GM18511 (cell line): ENCODE measurements at regions not wholly inside any gene's neighbourhood (a gene's known extent, or its start where the extent isn't known, plus 50 kb on each side); places are given as distances from the start of the nearest gene placed in this dataset.

ENCODE experiments used
- ATAC-seq: cut with Tn5 transposase; IDR thresholded peaks from one replicate; pipeline ENCODE4 v1.9.1; 2021; ENCODE audit warnings: mild to moderate bottlenecking, moderate library complexity; ENCODE audit not compliant: unreplicated experiment

DNA sequence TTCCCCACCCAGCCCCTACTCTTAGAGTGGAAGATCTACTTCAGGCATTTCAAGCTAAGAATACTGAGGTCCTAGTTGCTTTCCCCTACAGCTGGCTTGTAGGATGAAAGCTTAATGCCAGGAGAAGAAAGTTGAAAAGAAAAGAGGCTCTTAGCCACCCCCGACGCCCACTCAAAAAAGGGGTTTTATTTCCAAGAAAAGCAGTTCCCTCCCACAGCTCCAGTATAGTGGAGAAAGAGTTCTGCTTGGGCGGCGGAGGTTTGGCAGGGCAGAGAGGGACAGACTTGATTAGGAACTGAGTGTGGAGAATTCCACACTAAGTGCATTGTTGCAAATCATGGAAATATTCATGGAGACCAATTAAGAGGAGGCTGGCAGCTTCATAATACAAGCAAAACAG lies 470.9 kb downstream of the ETS1 start:
- ATAC-seq = no peak

DNA sequence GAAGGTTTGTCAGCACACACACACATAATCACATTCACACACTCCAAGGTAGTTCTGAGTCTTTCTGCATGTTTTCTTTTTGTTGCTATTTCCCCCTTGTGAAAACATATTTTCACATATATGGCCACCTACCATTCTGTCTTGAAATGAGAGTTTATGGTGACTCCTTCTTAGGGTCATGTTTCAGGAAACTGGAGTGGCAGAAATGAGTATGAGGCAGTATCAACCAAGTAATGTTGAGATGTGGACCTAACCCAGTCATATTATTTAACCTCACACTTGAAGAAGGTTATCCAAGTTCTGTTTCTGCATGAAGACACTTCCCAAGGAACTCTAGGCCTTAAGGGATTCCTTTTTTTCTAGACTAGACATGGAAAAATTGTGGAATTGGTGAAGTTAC lies 481.4 kb downstream of the ETS1 start:
- no peak for ATAC-seq

DNA sequence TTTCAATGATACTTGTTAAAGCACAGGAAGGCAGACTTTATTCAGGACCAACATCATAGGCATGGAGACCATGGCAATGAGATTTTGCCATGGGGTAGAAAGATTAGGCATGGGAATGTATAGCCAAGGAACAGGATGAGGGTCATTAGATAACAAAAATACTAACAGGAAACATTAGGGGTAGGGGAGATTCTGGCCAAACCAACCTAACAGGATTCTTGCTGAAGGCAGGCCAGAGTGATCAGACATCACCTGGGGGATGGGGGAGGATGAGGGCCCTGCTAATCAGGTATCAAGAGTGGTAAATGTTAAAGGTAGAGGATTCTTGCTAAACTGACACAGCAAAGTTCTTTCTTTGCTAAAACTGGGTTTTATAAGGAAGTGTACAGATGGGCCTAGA lies 481.8 kb downstream of the ETS1 start:
- ATAC-seq = no peak

- no peak for ATAC-seq
These were observed 484.0 kb downstream of the ETS1 start for GRCh38 chr11:128103278-128103873.

DNA sequence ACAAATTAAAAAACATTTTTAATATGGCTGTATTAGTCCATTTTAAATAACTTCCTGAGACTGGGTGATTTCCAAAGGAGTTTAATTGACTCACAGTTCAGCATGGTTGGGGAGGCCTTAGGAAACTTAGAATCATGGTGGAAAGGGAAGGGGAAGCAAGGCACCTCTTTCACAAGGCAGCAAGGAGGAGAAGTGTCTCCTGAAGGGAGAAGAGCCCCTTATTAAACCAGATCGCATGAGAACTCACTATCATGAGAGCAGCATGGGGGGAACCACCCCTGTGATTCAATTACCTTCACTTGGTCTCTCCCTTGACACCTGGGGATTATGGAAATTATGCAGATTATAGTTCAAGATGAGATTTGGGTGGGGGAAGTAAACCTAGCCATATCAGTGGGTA lies 488.6 kb downstream of the ETS1 start:
- no peak for ATAC-seq

DNA sequence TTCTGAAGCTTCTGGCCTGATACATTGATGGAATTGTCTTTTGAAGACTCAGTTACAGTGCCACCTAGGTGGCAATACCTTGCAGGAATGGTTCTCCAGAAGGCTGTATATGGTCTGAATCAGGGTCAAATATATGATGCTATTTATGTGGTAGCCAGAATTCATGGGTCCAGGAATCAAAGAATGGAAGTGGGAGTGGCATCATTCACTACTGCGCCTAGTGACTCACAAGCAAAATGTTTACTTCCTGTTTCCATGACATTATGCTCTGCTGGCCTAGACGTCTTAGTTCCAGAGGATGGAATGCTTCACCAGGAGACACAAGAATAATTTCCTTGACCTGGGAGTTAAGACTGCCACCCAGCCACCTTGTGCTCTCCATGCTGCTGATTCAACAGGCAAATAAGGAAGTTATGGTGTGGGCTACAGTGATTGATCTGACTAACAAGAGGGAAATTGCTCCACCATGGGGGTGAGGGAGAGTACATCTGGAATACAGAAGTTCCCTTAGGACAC lies 491.8 kb downstream of the ETS1 start:
- no peak for ATAC-seq

- ATAC-seq = no peak
These were observed 493.7 kb downstream of the ETS1 start for GRCh38 chr11:128093689-128094088.

GRCh38 chr11:128089962-128090361 lies 497.4 kb downstream of the ETS1 start:
- no peak for ATAC-seq

- no peak for ATAC-seq
These were observed 500.6 kb downstream of the ETS1 start for GRCh38 chr11:128086794-128087193.

DNA sequence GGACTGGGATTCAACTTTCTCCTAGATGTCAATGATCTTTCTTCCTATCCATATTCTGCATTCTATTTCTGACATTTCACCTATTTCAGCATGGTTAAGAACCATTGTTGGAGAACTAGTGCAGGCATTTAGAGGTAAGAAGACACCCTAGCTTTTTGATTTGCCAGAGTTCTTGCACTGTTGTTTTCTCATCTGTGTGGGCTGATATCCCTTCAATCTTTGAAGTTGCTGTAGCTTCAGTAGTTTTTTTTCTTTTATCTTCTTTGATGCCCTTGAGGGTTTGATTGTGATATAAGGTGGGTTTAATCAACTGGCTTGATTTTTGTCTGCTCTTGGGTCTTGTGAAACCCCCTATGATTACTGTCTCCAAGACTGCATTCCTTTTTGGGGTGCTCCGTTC lies 502.1 kb downstream of the ETS1 start:
- no peak for ATAC-seq

- ATAC-seq = no peak
These were observed 504.8 kb downstream of the ETS1 start for GRCh38 chr11:128082574-128082973.

DNA sequence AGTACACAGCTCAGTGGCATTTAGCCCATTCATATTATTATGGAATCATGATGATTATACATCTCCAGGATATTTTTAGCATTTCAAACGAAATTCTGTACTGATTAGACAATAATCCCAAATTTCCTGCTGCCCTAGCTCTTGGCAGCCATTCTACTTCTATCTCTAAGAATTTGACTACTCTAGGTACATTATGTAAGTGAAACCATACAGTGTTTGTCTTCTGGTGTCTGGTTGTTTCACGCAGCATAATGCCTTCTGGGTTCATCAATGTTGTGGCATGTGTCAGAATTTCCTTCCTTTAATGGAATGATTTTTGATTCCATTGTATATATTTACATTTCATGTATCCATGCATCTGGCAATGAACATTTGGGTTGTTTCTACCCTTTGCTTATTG lies 517.7 kb downstream of the ETS1 start:
- no peak for ATAC-seq

GRCh38 chr11:128067780-128068179 lies 519.6 kb downstream of the ETS1 start:
- ATAC-seq = no peak

- no peak for ATAC-seq
These were observed 521.0 kb downstream of the ETS1 start for GRCh38 chr11:128066399-128066798.

DNA sequence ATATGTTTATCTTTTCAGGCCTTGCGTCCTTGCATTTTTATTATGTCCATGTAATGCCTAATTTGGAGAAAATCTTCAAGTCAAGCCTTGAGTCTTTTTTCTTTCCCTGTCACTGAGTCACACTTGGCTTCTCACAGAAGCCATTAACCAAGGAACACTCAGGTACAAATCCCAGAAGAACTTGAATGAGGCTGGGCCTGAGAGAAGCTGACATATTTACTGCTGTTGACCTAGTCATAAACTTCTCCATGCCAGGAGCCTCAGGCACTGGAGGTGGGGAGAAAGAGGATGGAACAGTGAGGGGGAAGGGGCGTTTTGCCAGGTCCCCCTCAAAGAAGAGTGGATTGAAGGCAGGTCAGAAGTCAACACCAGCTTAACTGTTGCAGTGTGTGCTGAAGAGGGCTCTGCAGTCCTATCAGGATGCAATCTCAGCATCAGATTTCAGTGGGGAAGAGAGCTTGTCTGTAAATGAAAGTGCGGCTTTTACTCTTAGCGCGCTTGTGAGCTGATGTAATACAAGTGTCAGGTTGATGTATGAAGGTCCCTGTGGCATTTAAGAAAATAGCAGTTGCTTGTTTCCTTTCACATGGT lies 526.0 kb downstream of the ETS1 start:
- no peak for ATAC-seq

DNA sequence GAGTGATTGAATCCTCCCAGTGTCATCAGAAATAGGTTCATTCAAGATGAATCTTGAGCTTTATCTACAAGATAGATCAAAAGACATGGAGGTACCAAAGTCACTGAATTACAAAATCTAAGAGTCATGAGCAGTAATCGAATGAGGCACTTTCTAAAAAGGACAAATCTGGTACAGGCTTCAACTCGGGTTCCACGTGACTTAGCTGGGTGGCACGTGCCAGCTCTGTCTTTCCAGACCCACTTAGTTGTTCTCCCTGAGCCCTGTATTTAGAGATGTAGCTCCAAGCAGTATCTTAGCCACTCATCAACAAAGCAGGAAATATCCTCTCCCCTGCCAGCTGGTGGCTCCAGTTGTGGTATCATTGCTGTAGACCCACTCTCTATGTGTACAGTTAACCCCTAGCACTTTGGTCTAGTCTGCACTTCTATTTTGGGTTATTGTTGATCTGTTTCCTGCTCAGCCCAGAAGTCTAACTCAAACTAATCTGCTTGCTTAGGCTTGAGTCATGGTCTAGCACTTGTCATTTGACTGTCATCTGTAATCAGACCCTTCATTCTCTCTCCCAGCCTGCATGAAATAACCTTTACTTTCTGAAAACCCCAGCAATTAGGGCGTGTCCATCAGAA lies 528.7 kb downstream of the ETS1 start:
- no peak for ATAC-seq

DNA sequence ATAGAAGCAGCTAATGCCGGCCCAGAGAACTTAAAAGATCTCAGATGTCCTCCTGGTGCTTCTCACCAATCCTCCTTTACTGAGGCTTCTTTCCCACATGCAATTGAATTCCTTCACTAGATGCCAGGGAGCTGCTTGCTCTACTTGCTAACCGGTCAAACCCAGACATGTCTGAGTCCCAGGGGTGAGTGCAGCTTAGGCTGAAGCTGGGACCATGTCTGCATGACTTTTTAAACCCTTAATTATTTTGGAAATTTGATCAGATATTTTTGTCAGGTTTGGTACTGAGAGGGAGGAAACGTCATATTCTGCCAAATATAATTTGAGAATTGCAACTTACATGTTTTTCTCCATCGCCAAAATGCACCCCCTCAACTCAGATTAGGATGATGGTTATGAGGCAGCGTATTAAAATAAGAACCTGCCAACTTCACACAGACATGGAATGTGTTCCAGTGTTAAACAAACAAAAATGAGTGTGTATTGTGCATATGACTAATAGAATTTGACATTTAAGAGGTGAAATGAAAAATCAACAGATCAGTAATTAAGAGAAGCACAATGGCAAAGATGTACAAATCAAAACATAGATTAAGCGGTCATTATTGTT lies 529.5 kb downstream of the ETS1 start:
- no peak for ATAC-seq

DNA sequence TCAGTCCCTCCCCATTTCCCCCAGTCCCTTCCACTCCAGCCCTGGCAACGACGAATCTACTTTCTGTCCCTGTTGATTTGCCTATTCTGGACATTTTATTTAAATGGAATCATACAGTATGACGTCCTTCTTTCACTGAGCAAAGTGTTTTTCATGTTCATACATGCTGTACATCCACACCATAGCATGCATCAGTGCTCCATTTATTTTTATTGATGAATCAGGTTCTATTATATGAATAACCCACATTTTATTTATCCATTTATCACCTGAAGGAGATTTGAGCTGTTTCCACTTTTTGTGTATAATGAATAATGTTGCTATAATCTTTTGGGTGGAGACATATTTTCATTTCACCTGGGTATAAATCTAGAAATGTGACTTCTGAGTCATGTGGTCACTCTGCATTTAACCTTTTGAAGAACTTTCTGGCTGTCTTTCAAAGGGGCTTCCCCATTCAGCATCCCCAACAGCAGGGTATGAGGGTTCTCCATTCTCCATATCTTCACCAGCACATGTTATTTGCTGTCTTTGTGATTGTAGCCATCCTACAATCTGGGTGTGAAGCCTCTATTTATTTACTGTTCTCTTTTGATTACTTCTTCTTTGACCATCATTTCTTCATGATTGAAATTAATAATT lies 531.7 kb downstream of the ETS1 start:
- no peak for ATAC-seq

- ATAC-seq = peak; percentile 65
These were observed 533.1 kb downstream of the ETS1 start for GRCh38 chr11:128053981-128054931.

DNA sequence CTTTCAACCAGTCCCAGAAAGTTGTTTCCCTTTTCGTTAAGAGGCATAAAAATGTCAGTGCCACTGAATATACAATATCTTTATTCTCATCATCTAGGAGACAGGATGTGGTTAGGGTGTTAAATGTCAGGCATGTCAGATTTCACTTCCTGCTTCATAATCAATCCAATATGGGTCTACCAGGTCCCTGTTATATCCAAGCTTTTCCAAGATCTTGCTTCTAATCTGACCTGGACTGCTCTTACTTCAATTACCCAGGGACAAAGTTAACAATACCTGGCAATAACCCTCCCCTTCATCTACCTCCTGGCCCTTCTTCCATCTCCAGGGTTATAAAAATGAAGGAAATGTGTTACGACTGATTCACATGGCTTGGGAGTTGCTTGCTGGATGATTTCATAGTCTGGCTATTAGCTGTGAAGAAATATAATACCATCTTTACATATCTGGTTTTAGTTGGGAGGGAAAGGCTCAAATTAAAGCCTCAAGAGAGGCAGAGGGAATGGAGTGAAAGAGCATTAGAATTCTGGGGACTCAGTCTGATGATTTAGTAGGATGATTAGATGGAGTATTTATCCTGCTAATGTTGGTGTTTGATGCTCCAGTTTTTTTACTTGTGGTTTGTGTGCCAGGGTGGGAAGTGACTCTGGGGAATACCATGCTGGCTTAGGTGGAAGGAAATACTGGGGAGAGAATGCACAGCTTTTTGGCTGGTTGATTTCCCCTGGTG lies 534.3 kb downstream of the ETS1 start:
- ATAC-seq = peak; percentile 58
